Upper lobe of right lung (tissue), 1 donor: ENCODE measurements at regions not wholly inside any gene's neighbourhood (a gene's known extent, or its start where the extent isn't known, plus 50 kb on each side); places are given as distances from the start of the nearest gene placed in this dataset.

Experiments
- ATAC-seq: fragments of 200-7000 bp; cut with Tn5 transposase; one replicate; pipeline ENCODE4 v1.9.1; 2020; ENCODE audit warnings: mild to moderate bottlenecking, moderate library complexity
- DNase-seq: peaks from one replicate; pipeline ENCODE4 v3.0.0-alpha.2; 2020
- H3K27ac ChIP-seq: fragments of 200-600 bp; one replicate; pipeline ENCODE4 v1.8.0; 2022
- H3K27me3 ChIP-seq: fragments of 200-600 bp; one replicate; pipeline ENCODE4 v1.8.0; 2022; ENCODE audit warnings: mild to moderate bottlenecking
- H3K36me3 ChIP-seq: fragments of 200-600 bp; one replicate; pipeline ENCODE4 v1.8.0; 2022
- H3K4me1 ChIP-seq: fragments of 200-600 bp; one replicate; pipeline ENCODE4 v1.8.0; 2022
- H3K4me3 ChIP-seq: fragments of 200-600 bp; one replicate; pipeline ENCODE4 v1.8.0; 2022; ENCODE audit warnings: mild to moderate bottlenecking
- H3K9me3 ChIP-seq: fragments of 200-600 bp; one replicate; pipeline ENCODE4 v1.8.0; 2022
- intact Hi-C: fragments of 100-400 bp; cut with DNase I; formaldehyde crosslinking; loops from one replicate; pipeline ENCODE4 v1.11.0; 2022
- TF ChIP-seq, protein P1 (sequence below): fragments of 200-600 bp; IDR thresholded peaks from one replicate; pipeline ENCODE4 v1.8.0; 2022; ENCODE audit warnings: antibody characterized with exemption
- donor health status: DM: no; HTN: yes; CAD: no; lungs with severe emphysema.

DNA sequence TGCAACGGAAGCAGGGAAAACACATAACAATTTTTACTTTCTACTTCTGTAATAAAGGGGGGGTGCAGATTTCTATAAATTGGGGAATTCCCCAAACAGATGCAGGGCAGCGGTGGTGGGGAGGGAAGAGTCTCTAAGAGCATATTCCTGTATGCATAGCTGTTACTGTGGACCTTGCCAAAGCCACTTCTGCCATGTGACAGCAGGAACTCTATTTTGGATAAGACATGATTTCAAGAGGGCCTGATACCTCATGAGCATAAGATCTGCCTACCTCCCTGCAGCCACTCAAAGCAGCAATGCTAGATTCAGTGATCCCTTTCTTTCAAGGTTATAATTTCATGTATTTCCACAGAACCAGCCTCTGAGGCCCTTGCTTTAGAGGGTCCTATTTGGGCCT, 86.2 kb upstream of the CNKSR3 start:
- Histone ChIP-seq H3K9me3 (no peaks in the 10 kb centered on the region), H3K4me1 (no peaks in the 10 kb centered on the region), H3K27ac (no peak overlapping the region), H3K4me3 (no peak overlapping the region), H3K27me3 (no peaks in the 10 kb centered on the region), H3K36me3 (no peaks in the 10 kb centered on the region)
- TF ChIP-seq, protein P1, sequence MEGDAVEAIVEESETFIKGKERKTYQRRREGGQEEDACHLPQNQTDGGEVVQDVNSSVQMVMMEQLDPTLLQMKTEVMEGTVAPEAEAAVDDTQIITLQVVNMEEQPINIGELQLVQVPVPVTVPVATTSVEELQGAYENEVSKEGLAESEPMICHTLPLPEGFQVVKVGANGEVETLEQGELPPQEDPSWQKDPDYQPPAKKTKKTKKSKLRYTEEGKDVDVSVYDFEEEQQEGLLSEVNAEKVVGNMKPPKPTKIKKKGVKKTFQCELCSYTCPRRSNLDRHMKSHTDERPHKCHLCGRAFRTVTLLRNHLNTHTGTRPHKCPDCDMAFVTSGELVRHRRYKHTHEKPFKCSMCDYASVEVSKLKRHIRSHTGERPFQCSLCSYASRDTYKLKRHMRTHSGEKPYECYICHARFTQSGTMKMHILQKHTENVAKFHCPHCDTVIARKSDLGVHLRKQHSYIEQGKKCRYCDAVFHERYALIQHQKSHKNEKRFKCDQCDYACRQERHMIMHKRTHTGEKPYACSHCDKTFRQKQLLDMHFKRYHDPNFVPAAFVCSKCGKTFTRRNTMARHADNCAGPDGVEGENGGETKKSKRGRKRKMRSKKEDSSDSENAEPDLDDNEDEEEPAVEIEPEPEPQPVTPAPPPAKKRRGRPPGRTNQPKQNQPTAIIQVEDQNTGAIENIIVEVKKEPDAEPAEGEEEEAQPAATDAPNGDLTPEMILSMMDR, result no peak
- ATAC-seq (no peak), DNase-seq (no peak)
- intact Hi-C loops, result no loop called here

DNA sequence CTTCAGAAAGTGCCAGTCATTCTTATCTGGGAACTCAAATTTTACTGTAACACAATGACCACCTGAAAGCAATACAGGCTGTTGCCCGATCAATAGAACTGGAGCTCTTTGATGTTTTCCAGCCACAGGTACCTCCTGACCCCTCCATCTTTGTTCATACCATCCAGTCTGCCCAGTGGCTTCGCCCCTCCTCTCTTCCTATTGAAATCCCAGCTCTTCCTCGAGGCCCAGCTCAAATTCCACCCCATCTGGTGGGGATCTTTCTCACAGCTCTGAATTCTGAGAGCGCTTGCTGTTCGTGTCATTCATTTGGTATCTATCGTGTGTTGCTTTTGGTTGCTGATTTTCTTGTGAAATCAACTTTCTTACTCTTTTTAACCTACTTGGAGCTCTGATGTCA, 87.9 kb upstream of the CNKSR3 start:
- no peak for ATAC-seq
- H3K36me3 ChIP-seq, result no peaks in the 10 kb centered on the region
- H3K4me1 ChIP-seq, result no peaks in the 10 kb centered on the region
- TF ChIP-seq, protein P1, result no peak
- no peak for DNase-seq
- no peaks in the 10 kb centered on the region for H3K9me3 ChIP-seq
- H3K4me3 ChIP-seq, result no peak overlapping the region
- intact Hi-C loops, result no loop called here
- no peak overlapping the region for H3K27ac ChIP-seq
- H3K27me3 ChIP-seq, result no peaks in the 10 kb centered on the region

- Histone ChIP-seq H3K4me1 (no peaks in the 10 kb centered on the region), H3K4me3 (no peak overlapping the region), H3K27me3 (no peaks in the 10 kb centered on the region), H3K36me3 (no peaks in the 10 kb centered on the region), H3K27ac (no peak overlapping the region), H3K9me3 (no peaks in the 10 kb centered on the region)
- ATAC-seq, result no peak
- TF ChIP-seq, protein P1, result no peak
- no peak for DNase-seq
- intact Hi-C loops, result no loop called here
These were observed 91.8 kb upstream of the CNKSR3 start for GRCh38 chr6:154602296-154602695.

GRCh38 chr6:154602708-154603107, 92.2 kb upstream of the CNKSR3 start:
- intact Hi-C loops, result no loop called here
- ATAC-seq (no peak), DNase-seq (no peak)
- TF ChIP-seq, protein P1, result no peak
- Histone ChIP-seq H3K4me3 (no peak overlapping the region), H3K4me1 (no peaks in the 10 kb centered on the region), H3K27me3 (no peaks in the 10 kb centered on the region), H3K27ac (no peak overlapping the region), H3K9me3 (no peaks in the 10 kb centered on the region), H3K36me3 (no peaks in the 10 kb centered on the region)

GRCh38 chr6:154604119-154604518, 93.6 kb upstream of the CNKSR3 start:
- DNase-seq (no peak), ATAC-seq (peak; percentile 13)
- TF ChIP-seq, protein P1, result no peak
- intact Hi-C loops, result no loop called here
- Histone ChIP-seq H3K4me3 (no peak overlapping the region), H3K4me1 (no peaks in the 10 kb centered on the region), H3K9me3 (no peaks in the 10 kb centered on the region), H3K27me3 (no peaks in the 10 kb centered on the region), H3K36me3 (no peaks in the 10 kb centered on the region), H3K27ac (no peak overlapping the region)

DNA sequence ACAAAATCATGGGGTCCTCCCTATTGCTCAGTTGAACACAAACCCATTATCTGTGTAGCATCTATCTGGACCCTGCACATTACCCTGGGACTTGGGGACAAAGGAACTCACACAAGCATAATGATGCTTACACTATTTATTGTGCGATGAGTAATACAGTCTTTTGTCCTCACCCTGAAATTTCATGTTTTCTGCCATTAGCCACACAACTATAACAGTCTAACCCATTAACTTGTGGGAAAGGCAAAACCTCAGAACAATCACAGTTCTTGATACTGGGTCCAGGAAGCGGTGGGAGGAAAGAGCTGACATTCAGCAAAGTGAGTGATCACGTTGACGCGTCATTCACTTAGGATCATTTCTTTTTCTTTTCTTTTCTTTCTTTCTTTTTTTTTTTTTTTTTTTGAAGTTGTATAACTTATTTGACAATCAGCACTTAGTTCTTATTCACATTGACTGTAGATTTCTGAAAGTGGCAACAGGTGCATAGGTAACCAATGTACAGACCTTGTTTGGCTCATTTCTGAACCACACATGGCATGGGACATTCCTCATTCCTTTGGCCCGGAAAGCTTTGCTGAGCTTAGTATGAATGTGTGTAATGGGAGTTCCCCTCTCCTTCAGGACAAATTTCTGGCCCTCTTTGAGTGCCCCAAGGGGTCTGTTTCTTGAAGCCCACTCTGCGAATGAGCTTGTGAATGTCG, 94.8 kb upstream of the CNKSR3 start:
- H3K9me3 ChIP-seq, result no peaks in the 10 kb centered on the region
- no peaks in the 10 kb centered on the region for H3K4me1 ChIP-seq
- no peak for DNase-seq
- no peak overlapping the region for H3K27ac ChIP-seq
- H3K27me3 ChIP-seq, result no peaks in the 10 kb centered on the region
- TF ChIP-seq, protein P1, result no peak
- intact Hi-C loops, result no loop called here
- no peaks in the 10 kb centered on the region for H3K36me3 ChIP-seq
- ATAC-seq, result no peak
- no peak overlapping the region for H3K4me3 ChIP-seq
